Suprapubic skin (tissue), 4 donors: ENCODE measurements at regions not wholly inside any gene's neighbourhood (a gene's known extent, or its start where the extent isn't known, plus 50 kb on each side); places are given as distances from the start of the nearest gene placed in this dataset.

ENCODE experiments used
- DNase-seq, 2 donors: peaks; one replicate each; pipeline ENCODE4 v3.0.0-alpha.2; 2019; ENCODE audit warnings: low spot score in 2 of 2
- H3K27ac ChIP-seq: fragments of 200-600 bp; sonication (generic); one replicate; pipeline ENCODE4 v1.5.1; 2019
- H3K27me3 ChIP-seq: fragments of 200-600 bp; sonication (generic); one replicate; pipeline ENCODE4 v1.5.1; 2019
- H3K36me3 ChIP-seq: fragments of 200-600 bp; sonication (generic); one replicate; pipeline ENCODE4 v1.5.1; 2019
- H3K4me1 ChIP-seq: fragments of 200-600 bp; sonication (generic); one replicate; pipeline ENCODE4 v1.5.1; 2019
- H3K4me3 ChIP-seq: fragments of 200-600 bp; sonication (generic); one replicate; pipeline ENCODE4 v1.5.1; 2019; ENCODE audit warnings: mild to moderate bottlenecking
- H3K9me3 ChIP-seq: fragments of 200-600 bp; sonication (generic); one replicate; pipeline ENCODE4 v1.5.1; 2019
- EP300 ChIP-seq: sonication (generic); formaldehyde crosslinking; IDR thresholded peaks from one replicate; pipeline ENCODE4 v1.6.1; 2017; ENCODE audit warnings: antibody characterized with exemption
- POLR2A ChIP-seq, 2 donors: fragments of 450-650 bp; IDR thresholded peaks; one replicate each; pipeline ENCODE4 v1.6.1; 2017; ENCODE audit warnings: antibody characterized with exemption in 2 of 2, mild to moderate bottlenecking in 2 of 2, moderate library complexity in 2 of 2
- POLR2AphosphoS5 ChIP-seq, 3 donors: sonication (generic); formaldehyde crosslinking; IDR thresholded peaks; one replicate each; pipeline ENCODE4 v1.6.1; 2017; ENCODE audit warnings: antibody characterized with exemption in 3 of 3
- WGBS: methylation state at CpG from one replicate; pipeline ENCODE4 v1.1.5; 2018; 5-methylcytosine and 5-hydroxymethylcytosine counted together
- TF ChIP-seq, protein P1 (sequence below), 2 donors: fragments of 200-600 bp in 1 of 2; fragments of 450-650 bp in 1 of 2; sonication (generic) in 1 of 2; IDR thresholded peaks; one replicate each; pipeline ENCODE4 v1.5.1; 2016 to 2019; ENCODE audit warnings: antibody characterized with exemption in 2 of 2, mild to moderate bottlenecking in 1 of 2, moderate library complexity in 1 of 2

DNA sequence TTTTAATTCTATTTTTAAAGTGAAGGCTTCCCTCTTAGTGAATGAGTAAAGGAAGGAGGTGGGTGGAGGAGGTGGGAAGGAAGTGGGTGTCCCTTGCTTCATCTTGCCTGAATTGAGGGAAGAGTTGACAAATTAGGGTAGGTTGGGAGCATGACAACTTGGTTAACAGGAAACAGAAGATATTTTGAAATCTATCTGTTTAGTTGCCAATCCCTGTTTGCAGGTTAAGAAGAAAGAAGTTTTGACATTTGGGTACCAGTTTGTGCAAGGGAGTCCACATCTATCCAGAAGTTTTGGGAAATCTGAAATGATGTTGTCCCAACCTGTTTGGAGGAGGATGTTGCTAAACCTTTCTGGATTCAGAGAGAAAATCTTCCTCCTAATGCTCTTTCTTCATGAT lies 204.1 kb upstream of the SUCLG2 start:
- Histone ChIP-seq H3K9me3 (no peaks in the 10 kb centered on the region), H3K36me3 (no peaks in the 10 kb centered on the region), H3K27me3 (no peaks in the 10 kb centered on the region), H3K4me1 (no peaks in the 10 kb centered on the region), H3K27ac (no peak overlapping the region), H3K4me3 (no peak overlapping the region)
- TF ChIP-seq POLR2A (IDR thresholded peaks at IDR 0.05), result no peak
- no peak for TF ChIP-seq EP300
- TF ChIP-seq, protein P1, sequence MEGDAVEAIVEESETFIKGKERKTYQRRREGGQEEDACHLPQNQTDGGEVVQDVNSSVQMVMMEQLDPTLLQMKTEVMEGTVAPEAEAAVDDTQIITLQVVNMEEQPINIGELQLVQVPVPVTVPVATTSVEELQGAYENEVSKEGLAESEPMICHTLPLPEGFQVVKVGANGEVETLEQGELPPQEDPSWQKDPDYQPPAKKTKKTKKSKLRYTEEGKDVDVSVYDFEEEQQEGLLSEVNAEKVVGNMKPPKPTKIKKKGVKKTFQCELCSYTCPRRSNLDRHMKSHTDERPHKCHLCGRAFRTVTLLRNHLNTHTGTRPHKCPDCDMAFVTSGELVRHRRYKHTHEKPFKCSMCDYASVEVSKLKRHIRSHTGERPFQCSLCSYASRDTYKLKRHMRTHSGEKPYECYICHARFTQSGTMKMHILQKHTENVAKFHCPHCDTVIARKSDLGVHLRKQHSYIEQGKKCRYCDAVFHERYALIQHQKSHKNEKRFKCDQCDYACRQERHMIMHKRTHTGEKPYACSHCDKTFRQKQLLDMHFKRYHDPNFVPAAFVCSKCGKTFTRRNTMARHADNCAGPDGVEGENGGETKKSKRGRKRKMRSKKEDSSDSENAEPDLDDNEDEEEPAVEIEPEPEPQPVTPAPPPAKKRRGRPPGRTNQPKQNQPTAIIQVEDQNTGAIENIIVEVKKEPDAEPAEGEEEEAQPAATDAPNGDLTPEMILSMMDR (IDR thresholded peaks at IDR 0.05), result no peak
- no peak for TF ChIP-seq POLR2AphosphoS5 (IDR thresholded peaks at IDR 0.05)
- DNase-seq, result no peak

DNA sequence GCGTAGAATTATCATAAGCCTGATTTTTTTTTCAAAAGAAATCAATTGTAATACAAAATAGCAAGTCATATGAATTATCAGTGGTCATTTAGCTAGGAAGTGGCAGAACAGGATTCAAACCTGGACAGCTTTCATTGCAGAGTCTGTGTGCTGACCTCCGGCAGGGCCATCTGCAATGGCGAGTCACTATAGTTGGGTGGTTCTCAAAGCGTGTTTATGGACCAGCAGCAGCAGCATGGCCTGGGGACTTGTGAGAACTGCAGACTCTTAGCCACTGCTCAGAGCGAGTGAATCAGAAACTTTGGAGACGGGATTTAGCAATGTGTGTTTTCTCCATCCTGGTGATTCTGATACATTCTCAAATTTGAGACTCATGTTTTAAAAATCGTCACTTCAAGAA lies 202.3 kb upstream of the SUCLG2 start:
- no peaks in the 10 kb centered on the region for H3K27me3 ChIP-seq
- no peaks in the 10 kb centered on the region for H3K9me3 ChIP-seq
- no peak for DNase-seq
- no peaks in the 10 kb centered on the region for H3K4me1 ChIP-seq
- no peak for TF ChIP-seq POLR2A (IDR thresholded peaks at IDR 0.05)
- no peak for TF ChIP-seq EP300
- TF ChIP-seq, protein P1 (IDR thresholded peaks at IDR 0.05), result no peak
- TF ChIP-seq POLR2AphosphoS5 (IDR thresholded peaks at IDR 0.05), result no peak
- no peak overlapping the region for H3K27ac ChIP-seq
- 89% methylated on average over 7 of the region's 7 CpGs for WGBS
- H3K4me3 ChIP-seq, result no peak overlapping the region
- H3K36me3 ChIP-seq, result no peaks in the 10 kb centered on the region

DNA sequence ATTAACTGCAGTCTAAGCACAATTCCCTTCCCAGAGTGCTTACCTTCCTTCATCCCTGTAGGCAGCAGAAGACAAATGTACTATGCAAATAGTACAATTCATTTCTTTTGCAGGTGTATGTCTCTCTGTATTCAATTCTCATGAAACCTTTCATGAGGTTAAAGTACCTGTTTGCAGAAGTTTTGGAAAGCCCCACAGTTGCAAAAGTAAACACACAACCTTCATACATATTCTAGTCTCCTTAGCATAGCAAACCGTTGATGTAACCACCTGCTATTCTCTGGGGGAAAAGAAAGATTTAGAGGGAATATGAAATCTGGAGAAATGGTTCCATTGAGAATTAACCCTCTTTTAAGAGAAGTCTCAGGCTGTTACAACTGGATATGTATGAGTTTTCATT lies 200.3 kb upstream of the SUCLG2 start:
- H3K36me3 ChIP-seq, result no peaks in the 10 kb centered on the region
- H3K27me3 ChIP-seq, result no peaks in the 10 kb centered on the region
- no peaks in the 10 kb centered on the region for H3K9me3 ChIP-seq
- H3K27ac ChIP-seq, result no peak overlapping the region
- DNase-seq, result no peak
- H3K4me3 ChIP-seq, result no peak overlapping the region
- H3K4me1 ChIP-seq, result no peaks in the 10 kb centered on the region
- WGBS, result 55% methylated on average over 1 of the region's 1 CpG
- no peak for TF ChIP-seq EP300
- TF ChIP-seq POLR2A (IDR thresholded peaks at IDR 0.05), result no peak
- TF ChIP-seq POLR2AphosphoS5 (IDR thresholded peaks at IDR 0.05), result no peak
- TF ChIP-seq, protein P1 (IDR thresholded peaks at IDR 0.05), result no peak

DNA sequence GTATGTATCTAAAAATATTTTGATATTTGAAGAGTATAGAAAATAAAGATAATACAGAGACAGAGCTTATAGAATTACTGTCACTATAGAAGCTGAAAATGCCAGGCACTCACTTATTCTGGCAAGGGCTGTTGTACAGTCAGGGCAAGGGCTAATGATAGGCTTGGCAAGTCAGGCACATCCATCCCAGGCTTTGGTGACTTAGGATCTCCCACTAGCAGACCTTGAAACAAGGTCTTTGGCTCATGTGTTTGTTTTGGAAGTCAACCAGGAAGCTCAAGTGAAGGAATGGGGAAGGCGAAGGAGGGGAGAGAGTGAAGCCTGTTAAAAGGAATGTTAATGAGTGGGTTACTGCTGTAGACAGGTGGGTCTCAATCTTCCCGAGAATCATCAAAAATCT lies 199.1 kb upstream of the SUCLG2 start:
- H3K9me3 ChIP-seq, result no peaks in the 10 kb centered on the region
- 86% methylated on average over 2 of the region's 2 CpGs for WGBS
- no peak overlapping the region for H3K27ac ChIP-seq
- no peak overlapping the region for H3K4me3 ChIP-seq
- H3K36me3 ChIP-seq, result no peaks in the 10 kb centered on the region
- DNase-seq, result no peak
- no peaks in the 10 kb centered on the region for H3K4me1 ChIP-seq
- TF ChIP-seq POLR2AphosphoS5 (IDR thresholded peaks at IDR 0.05) (no peak), POLR2A (IDR thresholded peaks at IDR 0.05) (no peak), EP300 (no peak)
- TF ChIP-seq, protein P1 (IDR thresholded peaks at IDR 0.05), result no peak
- H3K27me3 ChIP-seq, result no peaks in the 10 kb centered on the region

DNA sequence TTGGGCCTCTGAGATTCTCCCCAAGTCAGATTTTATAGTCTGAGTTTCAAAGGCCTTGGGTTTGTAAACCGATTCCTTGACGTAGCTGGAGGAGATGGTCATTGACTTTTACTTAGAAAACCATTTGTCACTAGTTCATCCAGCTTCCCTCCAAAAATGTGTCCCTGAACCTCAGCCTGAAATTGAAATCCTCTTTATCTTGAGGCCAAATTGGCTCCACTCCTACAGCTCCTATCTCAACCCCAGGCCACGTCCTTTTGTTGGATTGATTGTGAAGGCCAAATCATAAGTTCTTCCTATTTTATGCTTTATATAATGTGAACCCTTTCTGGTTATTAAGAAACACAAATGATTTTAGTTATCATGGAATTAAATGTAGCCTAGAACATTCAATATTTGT lies 193.9 kb upstream of the SUCLG2 start:
- 75% methylated on average over 3 of the region's 3 CpGs for whole genome bisulfite sequencing
- no peak overlapping the region for H3K4me3 ChIP-seq
- H3K9me3 ChIP-seq, result no peaks in the 10 kb centered on the region
- H3K27ac ChIP-seq, result no peak overlapping the region
- DNase-seq, result no peak
- TF ChIP-seq POLR2A (IDR thresholded peaks at IDR 0.05), result no peak
- TF ChIP-seq POLR2AphosphoS5 (IDR thresholded peaks at IDR 0.05), result no peak
- TF ChIP-seq EP300, result no peak
- TF ChIP-seq, protein P1 (IDR thresholded peaks at IDR 0.05), result no peak
- no peaks in the 10 kb centered on the region for H3K27me3 ChIP-seq
- H3K36me3 ChIP-seq, result no peaks in the 10 kb centered on the region
- H3K4me1 ChIP-seq, result no peaks in the 10 kb centered on the region
